Mesendoderm (in vitro differentiated cells): ENCODE measurements at regions not wholly inside any gene's neighbourhood (a gene's known extent, or its start where the extent isn't known, plus 50 kb on each side); places are given as distances from the start of the nearest gene placed in this dataset.

Experiments
- DNase-seq: peaks from one replicate; pipeline ENCODE4 v3.0.0; 2013
- H2AK5ac ChIP-seq: 2 replicates; pipeline ENCODE4 v1.6.1; 2013; ENCODE audit warnings: low read length, inconsistent platforms
- H2BK120ac ChIP-seq: 2 replicates; pipeline ENCODE4 v1.6.1; 2013; ENCODE audit warnings: low read depth, mild to moderate bottlenecking, low read length, moderate library complexity, mixed read lengths
- H2BK15ac ChIP-seq: replicated peaks from 2 replicates; pipeline ENCODE4 v1.6.1; 2013; ENCODE audit warnings: low read depth, mild to moderate bottlenecking, moderate library complexity
- H2BK5ac ChIP-seq: 2 replicates; pipeline ENCODE4 v1.6.1; 2013; ENCODE audit warnings: low read length, inconsistent platforms
- H3K18ac ChIP-seq: 2 replicates; pipeline ENCODE4 v1.6.1; 2013; ENCODE audit warnings: mild to moderate bottlenecking, low read length, mixed read lengths
- H3K23ac ChIP-seq: one replicate; pipeline ENCODE4 v1.6.1; 2013; ENCODE audit warnings: low read length
- H3K27ac ChIP-seq: 2 replicates; pipeline ENCODE4 v1.5.1; 2013; ENCODE audit warnings: low read depth, mild to moderate bottlenecking, inconsistent platforms, low read length, moderate library complexity
- H3K27me3 ChIP-seq: 2 replicates; pipeline ENCODE4 v1.6.1; 2013; ENCODE audit warnings: low read length, control low read depth, mild to moderate bottlenecking, inconsistent platforms; ENCODE audit not compliant: insufficient read depth, poor library complexity
- H3K36me3 ChIP-seq: 2 replicates; pipeline ENCODE4 v1.6.1; 2013; ENCODE audit warnings: low read length, inconsistent platforms; ENCODE audit not compliant: control insufficient read depth, insufficient read depth
- H3K4ac ChIP-seq: one replicate; pipeline ENCODE4 v1.6.1; 2013; ENCODE audit warnings: low read depth, mild to moderate bottlenecking, low read length, moderate library complexity
- H3K4me1 ChIP-seq: 2 replicates; pipeline ENCODE4 v1.6.1; 2013; ENCODE audit warnings: low read depth, low read length, inconsistent platforms; ENCODE audit not compliant: control insufficient read depth
- H3K4me2 ChIP-seq: 2 replicates; pipeline ENCODE4 v1.6.1; 2013; ENCODE audit warnings: low read length
- H3K4me3 ChIP-seq: 2 replicates; pipeline ENCODE4 v1.5.1; 2013; ENCODE audit warnings: mild to moderate bottlenecking, low read length
- H3K56ac ChIP-seq: one replicate; pipeline ENCODE4 v1.6.1; 2013; ENCODE audit warnings: low read length
- H3K79me1 ChIP-seq: 2 replicates; pipeline ENCODE4 v1.6.1; 2013; ENCODE audit warnings: low read length, inconsistent platforms
- H3K79me2 ChIP-seq: 2 replicates; pipeline ENCODE4 v1.6.1; 2013; ENCODE audit warnings: mild to moderate bottlenecking, low read length; ENCODE audit not compliant: control insufficient read depth, insufficient read depth
- H3K9ac ChIP-seq: 2 replicates; pipeline ENCODE4 v1.6.1; 2013; ENCODE audit warnings: low read length, inconsistent platforms
- H4K5ac ChIP-seq: one replicate; pipeline ENCODE4 v1.6.1; 2013; ENCODE audit warnings: low read length
- H4K8ac ChIP-seq: one replicate; pipeline ENCODE4 v1.6.1; 2013; ENCODE audit warnings: low read depth, mild to moderate bottlenecking, control low read depth, low read length, moderate library complexity
- WGBS: extraction: QIAGEN DNeasy Blood & Tissue Kit; methylation state at CpG from one replicate; pipeline ENCODE4 v1.1.7; 2013; ENCODE audit warnings: low lambda C conversion rate, missing lambda C conversion rate; ENCODE audit not compliant: insufficient coverage; ENCODE audit errors: extremely low coverage; 5-methylcytosine and 5-hydroxymethylcytosine counted together

DNA sequence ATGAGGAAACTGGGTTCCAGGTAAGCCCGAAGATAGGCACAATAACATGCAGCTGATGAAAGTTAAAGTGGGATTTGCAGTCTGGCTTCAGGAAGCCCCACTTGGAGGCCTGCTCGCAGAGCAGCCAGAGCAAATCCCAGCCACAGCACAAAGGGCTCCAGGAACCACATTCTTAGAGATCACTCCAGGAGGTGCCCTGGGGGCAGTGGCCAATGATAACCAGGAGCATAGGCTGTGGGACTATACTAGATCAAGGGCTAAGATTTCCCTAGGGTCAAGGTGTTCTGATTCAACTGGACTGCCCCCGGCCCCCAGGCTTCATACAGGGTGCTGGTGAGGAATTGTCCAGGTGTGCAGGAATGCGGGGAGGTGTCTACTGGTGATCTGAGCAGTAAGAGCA lies 133.9 kb upstream of the PTPRT start:
- Histone ChIP-seq H3K4me1 (no peaks in the 10 kb centered on the region), H3K4ac (no peak overlapping the region), H3K4me3 (no peak overlapping the region), H2BK120ac (no peak overlapping the region), H3K18ac (no peak overlapping the region), H3K79me2 (no peaks in the 10 kb centered on the region), H2BK15ac (no peak overlapping the region), H4K8ac (no peak overlapping the region), H3K9ac (no peak overlapping the region), H3K4me2 (no peak overlapping the region), H3K27ac (no peak overlapping the region), H3K79me1 (no peaks in the 10 kb centered on the region), H3K23ac (no peak overlapping the region), H3K36me3 (no peaks in the 10 kb centered on the region), H4K5ac (no peak overlapping the region), H3K27me3 (no peaks in the 10 kb centered on the region), H2BK5ac (no peak overlapping the region), H3K56ac (no peak overlapping the region), H2AK5ac (no peak overlapping the region)
- peak; percentile 82 for DNase-seq
- WGBS = no CpG with 5 or more reads among the region's 4 CpGs

GRCh38 chr20:43322851-43323250 lies 133.1 kb upstream of the PTPRT start:
- no peaks in the 10 kb centered on the region for H3K36me3 ChIP-seq
- no peak overlapping the region for H3K27ac ChIP-seq
- no peak overlapping the region for H3K4me2 ChIP-seq
- no peak overlapping the region for H3K56ac ChIP-seq
- no peak overlapping the region for H3K9ac ChIP-seq
- no peak overlapping the region for H4K8ac ChIP-seq
- no peak overlapping the region for H2BK15ac ChIP-seq
- H2AK5ac ChIP-seq = no peak overlapping the region
- no peak overlapping the region for H3K18ac ChIP-seq
- no peak overlapping the region for H3K23ac ChIP-seq
- WGBS = no CpG with 5 or more reads among the region's 4 CpGs
- no peak overlapping the region for H4K5ac ChIP-seq
- H3K79me2 ChIP-seq = no peaks in the 10 kb centered on the region
- H2BK120ac ChIP-seq = no peak overlapping the region
- no peaks in the 10 kb centered on the region for H3K4me1 ChIP-seq
- H3K79me1 ChIP-seq = no peaks in the 10 kb centered on the region
- no peak overlapping the region for H3K4me3 ChIP-seq
- no peak overlapping the region for H2BK5ac ChIP-seq
- DNase-seq = no peak
- H3K4ac ChIP-seq = no peak overlapping the region
- H3K27me3 ChIP-seq = no peaks in the 10 kb centered on the region

- H2BK15ac ChIP-seq = no peak overlapping the region
- no peak overlapping the region for H3K56ac ChIP-seq
- no peaks in the 10 kb centered on the region for H3K27me3 ChIP-seq
- H3K4me2 ChIP-seq = no peak overlapping the region
- no peak overlapping the region for H2BK5ac ChIP-seq
- no peak overlapping the region for H3K9ac ChIP-seq
- peak; percentile 12 for DNase-seq
- no peak overlapping the region for H2AK5ac ChIP-seq
- no peak overlapping the region for H3K4ac ChIP-seq
- no peaks in the 10 kb centered on the region for H3K79me2 ChIP-seq
- H3K4me3 ChIP-seq = no peak overlapping the region
- no peak overlapping the region for H4K5ac ChIP-seq
- H3K23ac ChIP-seq = no peak overlapping the region
- no peaks in the 10 kb centered on the region for H3K79me1 ChIP-seq
- H3K4me1 ChIP-seq = no peaks in the 10 kb centered on the region
- H3K36me3 ChIP-seq = no peaks in the 10 kb centered on the region
- WGBS = no CpG with 5 or more reads among the region's 3 CpGs
- no peak overlapping the region for H2BK120ac ChIP-seq
- no peak overlapping the region for H3K27ac ChIP-seq
- no peak overlapping the region for H3K18ac ChIP-seq
- H4K8ac ChIP-seq = no peak overlapping the region
Measured at GRCh38 chr20:43320536-43320935, 130.8 kb upstream of the PTPRT start.

- no peak overlapping the region for H2BK5ac ChIP-seq
- H3K79me1 ChIP-seq = no peaks in the 10 kb centered on the region
- no peak overlapping the region for H3K56ac ChIP-seq
- no CpG with 5 or more reads among the region's 5 CpGs for WGBS
- no peaks in the 10 kb centered on the region for H3K27me3 ChIP-seq
- no peaks in the 10 kb centered on the region for H3K79me2 ChIP-seq
- H2BK120ac ChIP-seq = no peak overlapping the region
- no peak overlapping the region for H3K4ac ChIP-seq
- no peak overlapping the region for H3K27ac ChIP-seq
- H3K18ac ChIP-seq = no peak overlapping the region
- peak; percentile 38 for DNase-seq
- no peak overlapping the region for H3K9ac ChIP-seq
- H2AK5ac ChIP-seq = no peak overlapping the region
- H3K4me1 ChIP-seq = no peaks in the 10 kb centered on the region
- H3K4me3 ChIP-seq = no peak overlapping the region
- no peak overlapping the region for H4K8ac ChIP-seq
- no peak overlapping the region for H4K5ac ChIP-seq
- H3K36me3 ChIP-seq = no peaks in the 10 kb centered on the region
- no peak overlapping the region for H3K4me2 ChIP-seq
- H3K23ac ChIP-seq = no peak overlapping the region
- H2BK15ac ChIP-seq = no peak overlapping the region
Measured at GRCh38 chr20:43318755-43319297, 129.1 kb upstream of the PTPRT start.

DNA sequence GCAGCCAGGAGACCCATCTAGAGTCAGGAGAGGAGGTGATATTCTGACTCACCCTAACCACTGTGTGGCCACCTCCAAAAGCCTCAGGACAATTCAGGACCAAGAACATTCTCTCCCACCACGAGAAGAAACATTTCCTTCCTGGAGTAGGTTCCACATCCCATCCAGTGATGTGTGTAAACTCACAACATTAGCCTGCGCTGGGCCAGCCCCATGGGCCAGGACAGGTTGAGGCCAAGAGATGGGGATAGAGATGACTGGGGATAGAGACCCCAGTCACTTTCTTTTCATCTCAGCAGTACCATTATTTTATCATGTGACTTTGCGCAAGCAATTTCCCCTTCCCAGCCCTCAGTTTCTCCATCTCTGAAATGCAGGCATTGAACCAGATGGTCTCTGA lies 126.6 kb upstream of the PTPRT start:
- H3K27me3 ChIP-seq = no peaks in the 10 kb centered on the region
- no peak overlapping the region for H2BK120ac ChIP-seq
- no peak overlapping the region for H4K8ac ChIP-seq
- no peak overlapping the region for H3K23ac ChIP-seq
- no peaks in the 10 kb centered on the region for H3K79me1 ChIP-seq
- H3K36me3 ChIP-seq = no peaks in the 10 kb centered on the region
- no peak overlapping the region for H3K4me3 ChIP-seq
- no peak overlapping the region for H3K9ac ChIP-seq
- no peak overlapping the region for H3K4me2 ChIP-seq
- no peaks in the 10 kb centered on the region for H3K79me2 ChIP-seq
- no peak overlapping the region for H3K4ac ChIP-seq
- no CpG with 5 or more reads among the region's 3 CpGs for WGBS
- no peak overlapping the region for H3K27ac ChIP-seq
- no peaks in the 10 kb centered on the region for H3K4me1 ChIP-seq
- H3K18ac ChIP-seq = no peak overlapping the region
- H2AK5ac ChIP-seq = no peak overlapping the region
- H2BK15ac ChIP-seq = no peak overlapping the region
- no peak for DNase-seq
- H4K5ac ChIP-seq = no peak overlapping the region
- no peak overlapping the region for H3K56ac ChIP-seq
- no peak overlapping the region for H2BK5ac ChIP-seq

GRCh38 chr20:43309266-43309665 lies 119.6 kb upstream of the PTPRT start:
- no peak for DNase-seq
- no peaks in the 10 kb centered on the region for H3K79me1 ChIP-seq
- no peaks in the 10 kb centered on the region for H3K79me2 ChIP-seq
- H3K4ac ChIP-seq = no peak overlapping the region
- no peak overlapping the region for H3K4me3 ChIP-seq
- H2BK5ac ChIP-seq = no peak overlapping the region
- H2BK15ac ChIP-seq = no peak overlapping the region
- no peak overlapping the region for H4K8ac ChIP-seq
- H2BK120ac ChIP-seq = no peak overlapping the region
- H3K9ac ChIP-seq = no peak overlapping the region
- H3K4me1 ChIP-seq = no peaks in the 10 kb centered on the region
- no peak overlapping the region for H3K23ac ChIP-seq
- no peaks in the 10 kb centered on the region for H3K27me3 ChIP-seq
- no peak overlapping the region for H3K18ac ChIP-seq
- no peak overlapping the region for H3K56ac ChIP-seq
- H3K36me3 ChIP-seq = no peaks in the 10 kb centered on the region
- H4K5ac ChIP-seq = no peak overlapping the region
- no peak overlapping the region for H3K4me2 ChIP-seq
- no peak overlapping the region for H2AK5ac ChIP-seq
- H3K27ac ChIP-seq = no peak overlapping the region
